SK-N-SH treated with all-trans-retinoic acid at 6 μM for 48 hours (cell line): ENCODE measurements at regions not wholly inside any gene's neighbourhood (a gene's known extent, or its start where the extent isn't known, plus 50 kb on each side); places are given as distances from the start of the nearest gene placed in this dataset.

ENCODE experiments used
- ATAC-seq: fragments of 200-7000 bp; cut with Tn5 transposase; 3 replicates; pipeline ENCODE4 v1.9.1; 2020; ENCODE audit warnings: mild to moderate bottlenecking, moderate library complexity
- ARNTL ChIP-seq: fragments of 450-650 bp; formaldehyde crosslinking; IDR thresholded peaks from 2 replicates; pipeline ENCODE4 v1.5.0; 2020; ENCODE audit warnings: low read depth, mild to moderate bottlenecking, moderate library complexity, borderline replicate concordance
- BACH2 ChIP-seq: fragments of 250-450 bp; sonication (Bioruptor Pico); IDR thresholded peaks from 2 replicates; pipeline ENCODE4 v1.9.0; 2021; ENCODE audit warnings: mild to moderate bottlenecking, borderline replicate concordance
- CSDC2 ChIP-seq: fragments of 250-450 bp; sonication (Bioruptor Pico); IDR thresholded peaks from 2 replicates; pipeline ENCODE4 v1.5.0; 2020; ENCODE audit warnings: mild to moderate bottlenecking, moderate library complexity
- ESRRG ChIP-seq: fragments of 250-450 bp; sonication (Bioruptor Pico); IDR thresholded peaks from 2 replicates; pipeline ENCODE4 v1.6.1; 2021; ENCODE audit warnings: mild to moderate bottlenecking
- GLIS3 ChIP-seq: fragments of 250-450 bp; sonication (Bioruptor Pico); IDR thresholded peaks from 2 replicates; pipeline ENCODE4 v1.5.0; 2020; ENCODE audit warnings: mild to moderate bottlenecking, moderate library complexity
- OSR1 ChIP-seq: fragments of 250-450 bp; sonication (Bioruptor Pico); IDR thresholded peaks from 2 replicates; pipeline ENCODE4 v1.8.0; 2022; ENCODE audit warnings: moderate library complexity, mild to moderate bottlenecking, inconsistent platforms
- POU6F1 ChIP-seq: fragments of 250-450 bp; sonication (Bioruptor Pico); IDR thresholded peaks from 2 replicates; pipeline ENCODE4 v1.8.0; 2021; ENCODE audit warnings: low read depth, mild to moderate bottlenecking, moderate library complexity, borderline replicate concordance
- PPARA ChIP-seq: fragments of 250-450 bp; sonication (Bioruptor Pico); IDR thresholded peaks from 2 replicates; pipeline ENCODE4 v1.5.0; 2020; ENCODE audit warnings: mild to moderate bottlenecking, borderline replicate concordance
- RARB ChIP-seq: fragments of 250-450 bp; sonication (Bioruptor Pico); IDR thresholded peaks from 2 replicates; pipeline ENCODE4 v1.8.0; 2021; ENCODE audit warnings: mild to moderate bottlenecking, moderate library complexity
- SNAI2 ChIP-seq: fragments of 250-450 bp; sonication (Bioruptor Pico); IDR thresholded peaks from 2 replicates; pipeline ENCODE4 v1.5.0; 2020; ENCODE audit warnings: mild to moderate bottlenecking, moderate library complexity
- TCF4 ChIP-seq: fragments of 250-450 bp; sonication (Bioruptor Pico); IDR thresholded peaks from 2 replicates; pipeline ENCODE4 v1.8.0; 2021; ENCODE audit warnings: mild to moderate bottlenecking, moderate library complexity, borderline replicate concordance
- TOX ChIP-seq: fragments of 250-450 bp; sonication (Bioruptor Pico); IDR thresholded peaks from 2 replicates; pipeline ENCODE4 v1.8.0; 2021; ENCODE audit warnings: mild to moderate bottlenecking, moderate library complexity, borderline replicate concordance
- TSHZ2 ChIP-seq: fragments of 250-450 bp; sonication (Bioruptor Pico); IDR thresholded peaks from 2 replicates; pipeline ENCODE4 v1.5.0; 2020; ENCODE audit warnings: mild to moderate bottlenecking, moderate library complexity
- ZC3H10 ChIP-seq: fragments of 250-450 bp; sonication (Bioruptor Pico); IDR thresholded peaks from 2 replicates; pipeline ENCODE4 v1.5.1; 2021; ENCODE audit warnings: mild to moderate bottlenecking, moderate library complexity
- ZFP3 ChIP-seq: fragments of 250-450 bp; sonication (Bioruptor Pico); IDR thresholded peaks from 2 replicates; pipeline ENCODE4 v1.5.0; 2020; ENCODE audit warnings: mild to moderate bottlenecking, moderate library complexity
- ZFP30 ChIP-seq: fragments of 450-650 bp; formaldehyde crosslinking; IDR thresholded peaks from 2 replicates; pipeline ENCODE4 v1.5.0; 2022; ENCODE audit warnings: mild to moderate bottlenecking, moderate library complexity
- ZNF565 ChIP-seq: fragments of 450-650 bp; formaldehyde crosslinking; conservative IDR thresholded peaks from 2 replicates; pipeline ENCODE4 v1.5.0; 2020; ENCODE audit warnings: low read depth, mild to moderate bottlenecking, moderate library complexity
- ZNF70 ChIP-seq: fragments of 450-650 bp; formaldehyde crosslinking; IDR thresholded peaks from 2 replicates; pipeline ENCODE4 v1.5.0; 2020; ENCODE audit warnings: mild to moderate bottlenecking, moderate library complexity
- ZNF8 ChIP-seq: fragments of 450-650 bp; formaldehyde crosslinking; IDR thresholded peaks from 2 replicates; pipeline ENCODE4 v1.5.0; 2020; ENCODE audit warnings: mild to moderate bottlenecking, moderate library complexity
- TF ChIP-seq, protein P1 (sequence below): fragments of 250-450 bp; sonication (Bioruptor Pico); IDR thresholded peaks from 2 replicates; pipeline ENCODE4 v1.5.1; 2021; ENCODE audit warnings: mild to moderate bottlenecking, moderate library complexity
- TF ChIP-seq, protein P2 (sequence below): fragments of 250-450 bp; sonication (Bioruptor Pico); IDR thresholded peaks from 2 replicates; pipeline ENCODE4 v1.5.1; 2020; ENCODE audit warnings: low read depth, mild to moderate bottlenecking, moderate library complexity
- TF ChIP-seq, protein P3 (sequence below): fragments of 250-450 bp; sonication (Bioruptor Pico); IDR thresholded peaks from 2 replicates; pipeline ENCODE4 v1.8.0; 2020; ENCODE audit warnings: mild to moderate bottlenecking, moderate library complexity, borderline replicate concordance

GRCh38 chr3:71994906-71995305 lies 210.0 kb upstream of the PROK2 start (continued):
- TF ChIP-seq, protein P1, sequence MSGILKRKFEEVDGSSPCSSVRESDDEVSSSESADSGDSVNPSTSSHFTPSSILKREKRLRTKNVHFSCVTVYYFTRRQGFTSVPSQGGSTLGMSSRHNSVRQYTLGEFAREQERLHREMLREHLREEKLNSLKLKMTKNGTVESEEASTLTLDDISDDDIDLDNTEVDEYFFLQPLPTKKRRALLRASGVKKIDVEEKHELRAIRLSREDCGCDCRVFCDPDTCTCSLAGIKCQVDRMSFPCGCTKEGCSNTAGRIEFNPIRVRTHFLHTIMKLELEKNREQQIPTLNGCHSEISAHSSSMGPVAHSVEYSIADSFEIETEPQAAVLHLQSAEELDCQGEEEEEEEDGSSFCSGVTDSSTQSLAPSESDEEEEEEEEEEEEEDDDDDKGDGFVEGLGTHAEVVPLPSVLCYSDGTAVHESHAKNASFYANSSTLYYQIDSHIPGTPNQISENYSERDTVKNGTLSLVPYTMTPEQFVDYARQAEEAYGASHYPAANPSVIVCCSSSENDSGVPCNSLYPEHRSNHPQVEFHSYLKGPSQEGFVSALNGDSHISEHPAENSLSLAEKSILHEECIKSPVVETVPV (CRISPR knock-in tag) = no peak
- TF ChIP-seq ESRRG (CRISPR knock-in tag) = no peak

DNA sequence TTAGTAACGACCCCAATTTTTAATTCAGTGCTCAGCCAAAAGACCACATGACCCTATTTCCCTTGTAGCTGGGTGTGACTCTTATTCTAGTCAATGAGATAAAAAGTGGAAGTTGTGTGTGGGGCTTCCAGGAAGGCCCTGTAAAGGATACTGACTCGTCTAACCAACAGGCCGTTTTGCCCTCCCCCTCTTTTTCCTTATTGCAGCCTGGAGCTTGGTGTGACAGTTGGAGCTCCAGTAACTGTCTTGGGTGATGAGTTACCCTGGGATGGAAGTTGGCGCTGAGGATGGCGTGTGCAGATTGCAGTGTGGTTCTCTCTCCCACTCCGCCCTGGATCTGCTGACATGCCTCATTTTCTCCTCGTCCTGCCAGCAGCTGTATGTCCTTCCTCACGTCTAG lies 209.3 kb upstream of the PROK2 start:
- TF ChIP-seq SNAI2 (CRISPR knock-in tag) (no peak), ZNF565 (CRISPR knock-in tag) (no peak), TCF4 (CRISPR knock-in tag) (no peak), GLIS3 (CRISPR knock-in tag) (no peak), ARNTL (CRISPR knock-in tag) (no peak), OSR1 (CRISPR knock-in tag) (no peak), ESRRG (CRISPR knock-in tag) (no peak)
- TF ChIP-seq, protein P2, sequence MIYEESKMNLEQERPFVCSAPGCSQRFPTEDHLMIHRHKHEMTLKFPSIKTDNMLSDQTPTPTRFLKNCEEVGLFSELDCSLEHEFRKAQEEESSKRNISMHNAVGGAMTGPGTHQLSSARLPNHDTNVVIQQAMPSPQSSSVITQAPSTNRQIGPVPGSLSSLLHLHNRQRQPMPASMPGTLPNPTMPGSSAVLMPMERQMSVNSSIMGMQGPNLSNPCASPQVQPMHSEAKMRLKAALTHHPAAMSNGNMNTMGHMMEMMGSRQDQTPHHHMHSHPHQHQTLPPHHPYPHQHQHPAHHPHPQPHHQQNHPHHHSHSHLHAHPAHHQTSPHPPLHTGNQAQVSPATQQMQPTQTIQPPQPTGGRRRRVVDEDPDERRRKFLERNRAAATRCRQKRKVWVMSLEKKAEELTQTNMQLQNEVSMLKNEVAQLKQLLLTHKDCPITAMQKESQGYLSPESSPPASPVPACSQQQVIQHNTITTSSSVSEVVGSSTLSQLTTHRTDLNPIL = no peak
- no peak for ATAC-seq

GRCh38 chr3:71991681-71992080 lies 206.7 kb upstream of the PROK2 start:
- TF ChIP-seq, protein P1 (CRISPR knock-in tag) = no peak
- ATAC-seq = no peak

- ATAC-seq = no peak
- TF ChIP-seq ZFP3 (CRISPR knock-in tag) (no peak), CSDC2 (CRISPR knock-in tag) (no peak), PPARA (no peak), ZNF8 (CRISPR knock-in tag) (no peak), ZC3H10 (CRISPR knock-in tag) (no peak), BACH2 (CRISPR knock-in tag) (no peak), GLIS3 (CRISPR knock-in tag) (no peak), TCF4 (CRISPR knock-in tag) (no peak), TOX (no peak), ESRRG (CRISPR knock-in tag) (no peak), OSR1 (CRISPR knock-in tag) (no peak), ZNF70 (CRISPR knock-in tag) (no peak), ZFP30 (CRISPR knock-in tag) (no peak), TSHZ2 (CRISPR knock-in tag) (no peak), SNAI2 (CRISPR knock-in tag) (no peak), ARNTL (CRISPR knock-in tag) (no peak), RARB (CRISPR knock-in tag) (no peak), POU6F1 (no peak)
- TF ChIP-seq, protein P3, sequence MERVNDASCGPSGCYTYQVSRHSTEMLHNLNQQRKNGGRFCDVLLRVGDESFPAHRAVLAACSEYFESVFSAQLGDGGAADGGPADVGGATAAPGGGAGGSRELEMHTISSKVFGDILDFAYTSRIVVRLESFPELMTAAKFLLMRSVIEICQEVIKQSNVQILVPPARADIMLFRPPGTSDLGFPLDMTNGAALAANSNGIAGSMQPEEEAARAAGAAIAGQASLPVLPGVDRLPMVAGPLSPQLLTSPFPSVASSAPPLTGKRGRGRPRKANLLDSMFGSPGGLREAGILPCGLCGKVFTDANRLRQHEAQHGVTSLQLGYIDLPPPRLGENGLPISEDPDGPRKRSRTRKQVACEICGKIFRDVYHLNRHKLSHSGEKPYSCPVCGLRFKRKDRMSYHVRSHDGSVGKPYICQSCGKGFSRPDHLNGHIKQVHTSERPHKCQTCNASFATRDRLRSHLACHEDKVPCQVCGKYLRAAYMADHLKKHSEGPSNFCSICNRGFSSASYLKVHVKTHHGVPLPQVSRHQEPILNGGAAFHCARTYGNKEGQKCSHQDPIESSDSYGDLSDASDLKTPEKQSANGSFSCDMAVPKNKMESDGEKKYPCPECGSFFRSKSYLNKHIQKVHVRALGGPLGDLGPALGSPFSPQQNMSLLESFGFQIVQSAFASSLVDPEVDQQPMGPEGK (CRISPR knock-in tag) = no peak
- TF ChIP-seq, protein P2 = no peak
These were observed 206.1 kb upstream of the PROK2 start for GRCh38 chr3:71991046-71991445.
